VCaP (cell line): ENCODE measurements at regions not wholly inside any gene's neighbourhood (a gene's known extent, or its start where the extent isn't known, plus 50 kb on each side); places are given as distances from the start of the nearest gene placed in this dataset.

ENCODE experiments used
- H3K27ac ChIP-seq: fragments of 450-650 bp; 2 replicates; pipeline ENCODE4 v1.5.1; 2017
- CTCF ChIP-seq: fragments of 450-650 bp; conservative IDR thresholded peaks from 2 replicates; pipeline ENCODE4 v1.5.1; 2017; ENCODE audit warnings: mild to moderate bottlenecking, moderate library complexity

DNA sequence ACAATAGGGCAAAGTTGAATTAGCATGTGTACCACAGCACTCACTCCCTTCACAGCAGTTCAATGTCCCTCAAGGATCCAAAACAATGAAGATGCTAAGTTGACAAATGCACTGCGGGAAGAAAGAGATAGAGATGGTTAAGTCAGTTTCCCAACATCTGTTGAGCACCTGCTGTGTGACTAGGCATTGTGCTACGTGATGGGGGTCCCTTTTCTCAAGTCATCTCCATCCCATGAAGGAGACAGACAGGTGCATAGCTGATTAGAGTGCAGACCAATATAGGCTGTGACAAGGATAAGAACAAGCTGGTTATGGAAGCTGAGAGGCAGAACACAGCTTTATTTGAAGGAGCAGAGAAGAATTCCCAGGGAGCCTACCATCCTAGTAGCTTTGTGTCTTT is 114.2 kb downstream of the HAPSTR1 start:
- TF ChIP-seq CTCF: no peak
- no peak overlapping the region for H3K27ac ChIP-seq

- no peak for TF ChIP-seq CTCF
- no peak overlapping the region for H3K27ac ChIP-seq
Observed at GRCh38 chr16:9206156-9206555, 114.7 kb downstream of the HAPSTR1 start.

DNA sequence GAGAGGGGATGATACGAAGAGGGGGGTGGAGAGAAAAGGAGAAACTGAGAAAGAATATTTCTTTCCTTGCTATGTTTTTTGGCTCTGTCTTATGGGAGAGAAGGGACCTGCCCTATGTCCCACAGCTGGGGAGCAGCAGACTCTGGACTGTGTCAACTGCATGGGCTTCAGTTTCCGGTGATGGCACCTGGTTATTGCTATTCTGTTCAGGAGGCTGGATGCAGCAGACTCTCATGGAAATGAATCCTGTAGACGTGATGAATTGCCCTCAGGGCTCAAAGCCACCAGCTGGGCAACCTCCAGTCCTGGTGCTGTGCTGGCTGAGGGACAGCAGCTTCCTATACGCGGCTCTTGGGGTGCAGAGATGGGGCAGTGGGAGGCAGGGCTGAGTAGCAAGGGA is 121.2 kb downstream of the HAPSTR1 start:
- H3K27ac ChIP-seq: no peak overlapping the region
- no peak for TF ChIP-seq CTCF

DNA sequence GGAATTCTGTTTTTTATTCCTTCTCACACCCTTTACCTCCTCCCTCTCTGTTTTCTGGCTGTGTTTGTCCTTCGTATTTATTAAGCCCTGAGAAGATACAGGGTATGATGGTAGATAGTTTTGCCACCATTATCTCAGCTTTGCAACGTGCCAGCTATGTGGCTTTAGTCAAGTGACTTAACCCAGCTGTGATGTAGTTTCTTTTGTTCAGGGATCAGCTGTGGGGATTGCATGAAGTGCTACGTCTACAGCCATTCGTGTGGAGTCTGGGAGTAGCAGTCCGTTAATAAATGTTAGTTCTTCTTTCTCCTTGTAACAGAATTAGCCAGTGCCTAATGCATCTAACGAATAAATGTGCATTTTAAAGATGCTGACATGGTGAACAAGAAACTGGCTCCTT is 128.4 kb downstream of the HAPSTR1 start:
- no peak for TF ChIP-seq CTCF
- H3K27ac ChIP-seq: no peak overlapping the region

GRCh38 chr16:9225527-9226316 is 134.3 kb downstream of the HAPSTR1 start:
- no peak overlapping the region for H3K27ac ChIP-seq
- no peak; the same call in 1 of the 2 replicates for TF ChIP-seq CTCF

DNA sequence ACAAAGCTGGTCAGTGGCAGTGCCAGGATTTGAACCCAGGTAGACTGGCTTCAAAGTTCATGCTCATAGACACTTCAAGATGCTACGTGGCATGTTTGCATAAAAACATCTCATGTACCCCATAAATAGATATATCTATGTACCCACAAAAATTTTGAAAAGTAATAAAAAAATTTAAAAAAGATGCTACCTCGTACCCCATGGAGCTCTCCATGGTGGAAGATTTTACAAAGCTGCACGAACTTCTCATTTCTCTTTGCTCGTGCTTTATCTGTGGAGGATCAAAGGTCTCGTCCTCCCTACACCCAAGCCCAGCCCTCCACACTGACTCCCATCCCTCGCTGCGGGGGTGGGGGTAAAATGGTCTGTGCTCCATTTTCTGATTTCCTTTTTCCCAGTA is 135.5 kb downstream of the HAPSTR1 start:
- TF ChIP-seq CTCF: no peak

DNA sequence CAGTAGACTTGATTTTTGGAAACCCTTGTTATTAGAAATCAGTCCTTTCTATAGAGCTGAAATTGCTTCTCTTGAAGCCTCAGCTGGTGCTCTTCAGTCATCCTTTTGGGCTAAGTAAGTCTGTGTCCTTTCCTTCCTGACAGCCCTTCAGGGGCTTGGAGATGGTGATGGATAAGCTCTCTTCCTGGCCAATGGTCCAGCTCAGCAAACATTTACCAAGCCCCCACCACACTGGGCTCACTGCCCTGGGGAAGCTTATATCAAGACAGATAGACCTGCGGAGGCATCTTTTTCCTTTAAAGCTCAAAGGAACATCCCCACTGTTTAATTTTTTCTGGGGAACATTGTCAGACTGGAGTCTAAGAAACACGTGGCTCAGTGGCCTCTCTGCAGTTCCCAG is 139.6 kb downstream of the HAPSTR1 start:
- no peak overlapping the region for H3K27ac ChIP-seq
- TF ChIP-seq CTCF: no peak

More for the DNA sequence above, 135.5 kb downstream of the HAPSTR1 start:
- H3K27ac ChIP-seq: no peak overlapping the region
